A549 (cell line): ENCODE measurements at regions not wholly inside any gene's neighbourhood (a gene's known extent, or its start where the extent isn't known, plus 50 kb on each side); places are given as distances from the start of the nearest gene placed in this dataset.

Experiments
- CEBPB ChIP-seq, 2 experiments: fragments of >200 bp in 1 of 2; sonication (Bioruptor Twin) in 1 of 2; formaldehyde crosslinking in 1 of 2; IDR thresholded peaks; 2 replicates each; pipeline ENCODE4 v1.6.1; 2012 to 2016
- CTCF ChIP-seq: fragments of >200 bp; sonication (Bioruptor Twin); formaldehyde crosslinking; IDR thresholded peaks from 3 replicates; pipeline ENCODE4 v1.5.1; 2016
- EP300 ChIP-seq, 2 experiments: fragments of >200 bp; sonication (Bioruptor Twin); formaldehyde crosslinking; IDR thresholded peaks; 2 replicates in 1 of 2; 3 replicates in 1 of 2; pipeline ENCODE4 v1.6.1; 2016 to 2017
- HES2 ChIP-seq: fragments of >200 bp; sonication (Bioruptor Twin); formaldehyde crosslinking; IDR thresholded peaks from 2 replicates; pipeline ENCODE4 v1.6.1; 2016
- HOXB5 ChIP-seq: fragments of 250-450 bp; sonication (Bioruptor Pico); IDR thresholded peaks from 2 replicates; pipeline ENCODE4 v1.5.0; 2020; ENCODE audit warnings: mild to moderate bottlenecking, moderate library complexity
- POLR2A ChIP-seq: IDR thresholded peaks from 2 replicates; pipeline ENCODE4 v1.6.1; 2012; ENCODE audit warnings: mild to moderate bottlenecking, low read length
- RARB ChIP-seq: fragments of 250-450 bp; sonication (Bioruptor Pico); IDR thresholded peaks from 2 replicates; pipeline ENCODE4 v1.8.0; 2021; ENCODE audit warnings: mild to moderate bottlenecking, moderate library complexity
- SREBF2 ChIP-seq: fragments of 450-650 bp; IDR thresholded peaks from 2 replicates; pipeline ENCODE4 v1.6.1; 2014; ENCODE audit warnings: mild to moderate bottlenecking, moderate library complexity
- ZC3H11A ChIP-seq: fragments of 450-650 bp; IDR thresholded peaks from 2 replicates; pipeline ENCODE4 v1.6.1; 2014; ENCODE audit warnings: antibody characterized with exemption, mild to moderate bottlenecking

GRCh38 chr11:60625262-60625661 is 74.2 kb upstream of the MS4A8 start:
- TF ChIP-seq CTCF (no peak; the same call in 2 of the 3 replicates), EP300 (IDR thresholded peaks at IDR 0.05) (no peak), ZC3H11A (no peak), POLR2A (no peak), CEBPB (IDR thresholded peaks at IDR 0.05) (no peak), HES2 (no peak), SREBF2 (no peak), RARB (CRISPR knock-in tag) (no peak), HOXB5 (CRISPR knock-in tag) (no peak)
